Mucosa of gallbladder (tissue), 1 donor: ENCODE measurements at regions not wholly inside any gene's neighbourhood (a gene's known extent, or its start where the extent isn't known, plus 50 kb on each side); places are given as distances from the start of the nearest gene placed in this dataset.

Source experiments
- DNase-seq: peaks from one replicate; pipeline ENCODE4 v3.0.0-alpha.2; 2020; ENCODE audit warnings: low spot score
- donor health status: DM: no; HTN: no; CAD: no.

DNA sequence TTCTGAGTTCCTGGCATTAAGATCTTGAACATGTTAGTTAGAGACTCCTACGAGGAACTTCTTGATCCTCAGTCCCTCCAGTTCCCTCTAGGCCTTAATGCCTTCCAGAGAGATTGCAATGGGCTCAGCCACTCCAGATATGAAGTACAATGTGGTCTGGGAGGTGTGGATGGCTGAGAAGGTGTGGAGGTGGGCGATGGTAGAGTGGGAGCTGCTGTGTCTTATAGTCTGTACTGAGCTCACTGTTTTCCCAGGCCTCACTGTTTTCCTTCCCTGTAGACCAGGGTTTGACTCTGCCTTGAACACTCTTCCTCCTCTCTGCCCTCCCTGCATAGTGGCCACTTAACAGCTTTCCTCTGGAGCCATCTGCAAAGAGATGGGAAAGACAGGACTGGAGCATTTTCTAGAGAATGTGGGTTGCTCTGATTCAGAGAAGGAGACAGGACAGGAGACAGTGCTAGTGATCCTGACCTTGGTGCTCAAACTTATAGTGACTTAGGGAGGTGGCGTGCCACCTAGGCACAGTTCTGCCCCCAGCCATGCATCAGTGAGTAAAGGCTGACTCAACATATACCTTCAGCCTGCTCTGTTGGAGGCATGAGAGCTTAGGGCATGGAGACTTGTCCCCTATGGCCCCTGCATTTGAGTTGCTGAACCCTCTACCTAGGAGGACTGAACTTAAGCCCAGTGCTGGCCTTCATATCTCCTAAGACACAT, 129.7 kb downstream of the TDRD15 start:
- DNase-seq, result no peak

DNA sequence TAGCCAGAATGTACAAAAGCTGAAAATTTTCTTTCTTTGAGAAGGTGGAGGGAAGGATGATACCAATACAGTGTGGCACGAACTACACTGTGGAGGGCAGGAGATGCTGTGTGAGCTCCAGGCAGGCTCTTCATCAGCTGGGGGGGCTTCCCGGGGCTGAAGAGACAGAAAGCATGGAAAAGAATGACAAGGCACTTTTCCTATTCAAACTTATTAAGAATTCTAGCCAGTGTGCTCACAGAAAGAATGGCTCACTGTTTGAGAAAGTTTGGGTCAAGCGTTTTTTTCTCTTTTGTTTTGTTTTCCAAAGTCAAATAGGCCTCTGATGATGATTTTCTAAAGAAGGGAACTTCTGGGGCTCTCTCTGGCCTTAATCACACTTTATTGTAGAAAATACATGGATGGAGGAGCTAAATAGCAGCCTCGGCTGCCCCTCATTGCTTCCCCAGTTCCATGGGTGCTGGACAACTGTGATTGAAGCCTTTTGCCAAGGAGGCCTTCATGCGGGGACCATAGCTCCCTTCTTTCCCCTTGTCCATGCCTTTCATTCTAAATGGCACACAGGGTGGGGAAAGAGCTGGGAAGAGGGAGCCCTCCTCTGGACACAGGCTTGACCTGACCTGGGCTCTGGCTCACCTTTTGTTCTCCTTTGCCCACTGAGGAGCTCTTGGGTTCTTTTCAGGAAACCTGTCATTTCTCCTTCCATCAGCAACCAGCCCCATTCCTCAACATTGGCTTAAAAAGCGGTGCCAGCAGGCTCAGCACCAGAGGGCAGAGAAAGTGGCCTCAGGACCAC, 130.6 kb downstream of the TDRD15 start:
- DNase-seq, result no peak

- DNase-seq, result peak; percentile 74
Observed at GRCh38 chr2:21256006-21256405, 132.2 kb downstream of the TDRD15 start.

DNA sequence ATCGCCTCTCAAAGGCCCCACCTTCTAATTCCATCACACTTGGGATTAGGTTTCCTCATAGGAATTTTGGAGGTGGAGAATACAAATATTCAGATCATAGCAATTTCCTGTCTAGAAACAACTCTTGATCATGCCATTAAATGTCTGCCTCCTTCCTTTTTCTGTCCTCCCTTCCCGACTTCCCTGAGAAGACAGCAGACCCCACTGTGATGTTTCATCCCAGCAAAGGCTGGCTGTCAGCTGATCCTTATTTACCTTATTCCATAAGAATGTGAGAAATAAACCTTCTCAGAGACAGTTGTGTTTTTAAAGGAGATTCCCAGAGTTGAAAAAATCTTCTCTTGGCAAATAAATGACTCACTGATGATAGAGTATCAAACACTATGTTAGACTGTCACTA, 133.9 kb downstream of the TDRD15 start:
- DNase-seq, result no peak

DNA sequence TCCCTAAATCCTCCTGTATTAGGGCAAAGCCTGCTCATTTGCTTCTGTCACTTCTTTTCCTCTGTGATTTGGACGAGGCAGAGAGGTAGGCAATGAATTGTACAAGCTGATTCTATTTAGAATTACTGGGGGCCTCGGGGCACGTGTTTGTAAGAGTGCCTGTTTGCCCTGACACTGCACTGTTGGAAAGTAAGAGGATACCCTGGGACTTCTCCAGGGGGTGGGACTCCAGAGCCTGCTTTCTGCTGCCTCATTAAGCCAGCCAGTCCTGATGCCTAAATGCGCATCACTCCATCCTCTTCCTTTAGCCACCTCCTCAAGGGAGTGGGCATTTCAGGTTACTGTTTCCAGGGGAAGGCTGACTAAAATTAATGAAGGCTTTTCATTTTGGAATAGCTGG, 134.3 kb downstream of the TDRD15 start:
- DNase-seq, result peak; percentile 6

GRCh38 chr2:21260311-21260710, 136.5 kb downstream of the TDRD15 start:
- no peak for DNase-seq

DNA sequence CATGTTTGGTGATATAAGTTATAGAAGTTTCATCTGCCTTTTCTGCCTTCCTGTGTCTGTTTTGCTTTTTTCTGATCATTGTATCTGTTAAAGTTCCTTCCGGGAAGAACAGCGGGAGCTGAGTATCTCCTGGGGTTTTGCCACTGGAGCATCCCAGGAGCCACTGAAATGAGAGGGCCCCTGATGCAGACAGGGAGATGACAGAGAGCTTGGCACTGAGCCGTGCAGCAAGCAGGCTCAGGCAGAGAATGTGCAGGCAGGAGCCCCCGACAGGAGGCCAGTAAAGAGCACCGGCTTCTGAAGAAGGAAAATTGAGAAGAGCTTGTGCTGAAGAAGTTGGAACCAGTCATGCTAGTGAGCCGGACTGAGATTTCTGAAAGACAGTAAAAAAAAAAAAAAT, 137.8 kb downstream of the TDRD15 start:
- no peak for DNase-seq

DNA sequence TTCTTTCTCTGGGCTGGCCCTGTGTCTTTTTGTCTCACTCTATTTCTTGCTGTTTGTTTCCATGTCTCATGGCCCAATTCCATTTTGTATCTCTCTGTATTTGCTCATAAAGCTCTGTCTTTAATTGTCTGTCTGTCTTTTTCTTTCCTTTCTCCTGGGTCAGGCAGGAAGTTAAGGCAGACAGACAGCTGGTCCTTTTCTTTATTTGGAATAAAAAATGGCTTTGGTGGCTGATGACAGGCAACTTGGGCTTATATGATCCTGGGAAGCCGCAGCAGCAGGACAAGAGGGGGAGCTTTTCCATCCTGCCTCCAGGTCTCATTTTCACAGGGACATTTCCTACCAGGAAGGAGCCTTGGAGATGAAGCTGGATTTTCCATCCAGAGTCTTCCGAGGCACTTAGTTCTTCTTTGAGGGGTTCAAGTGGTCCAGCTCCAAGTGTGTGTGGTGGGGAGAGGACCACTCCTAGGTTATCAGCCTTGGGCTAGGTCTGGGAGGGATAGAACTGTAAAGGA, 138.7 kb downstream of the TDRD15 start:
- no peak for DNase-seq

GRCh38 chr2:21263622-21264021, 139.9 kb downstream of the TDRD15 start:
- no peak for DNase-seq

DNA sequence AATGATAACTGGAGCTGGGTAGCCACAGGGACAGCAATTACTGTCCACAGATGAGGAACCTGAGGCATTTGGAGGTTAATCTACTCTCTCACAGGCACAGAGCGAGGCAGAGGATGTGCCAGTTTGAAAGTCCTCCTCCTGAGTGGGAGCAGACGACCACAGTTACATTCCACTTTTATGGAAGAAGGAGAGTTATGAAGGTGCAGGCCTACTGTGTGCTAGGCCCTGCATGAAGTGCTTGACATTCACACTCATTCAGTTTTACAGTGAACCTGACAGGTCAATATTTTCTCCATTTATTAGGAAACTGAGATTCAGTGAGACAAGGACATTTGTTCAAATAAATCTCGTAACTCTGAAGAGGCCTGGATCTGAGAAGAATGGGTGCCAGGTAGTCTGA, 142.0 kb downstream of the TDRD15 start:
- no peak for DNase-seq

- no peak for DNase-seq
Observed at GRCh38 chr2:21267232-21267835, 143.6 kb downstream of the TDRD15 start.

- no peak for DNase-seq
Observed at GRCh38 chr2:21268197-21268877, 144.6 kb downstream of the TDRD15 start.

GRCh38 chr2:21268878-21269224, 145.1 kb downstream of the TDRD15 start:
- no peak for DNase-seq

GRCh38 chr2:21269382-21269781, 145.6 kb downstream of the TDRD15 start:
- no peak for DNase-seq

DNA sequence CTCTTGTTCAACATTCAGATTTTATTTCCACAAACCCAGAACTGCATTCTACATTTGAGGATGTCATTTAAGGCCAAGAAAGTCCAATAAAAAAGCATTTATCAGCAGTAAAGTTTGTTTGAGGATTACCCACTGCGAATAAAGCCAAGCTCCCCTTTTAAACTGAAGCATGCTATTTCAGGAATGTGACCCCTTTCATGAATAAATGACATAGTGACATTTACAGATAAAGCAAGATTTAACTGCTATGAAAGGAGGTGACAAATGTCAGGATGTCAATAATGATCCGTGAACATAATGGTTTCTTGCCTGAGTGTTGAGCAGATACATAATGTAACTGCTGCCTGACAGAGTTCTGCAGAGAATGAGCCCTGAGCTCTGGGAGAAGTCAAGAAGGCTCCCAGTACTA, 146.3 kb downstream of the TDRD15 start:
- no peak for DNase-seq

DNA sequence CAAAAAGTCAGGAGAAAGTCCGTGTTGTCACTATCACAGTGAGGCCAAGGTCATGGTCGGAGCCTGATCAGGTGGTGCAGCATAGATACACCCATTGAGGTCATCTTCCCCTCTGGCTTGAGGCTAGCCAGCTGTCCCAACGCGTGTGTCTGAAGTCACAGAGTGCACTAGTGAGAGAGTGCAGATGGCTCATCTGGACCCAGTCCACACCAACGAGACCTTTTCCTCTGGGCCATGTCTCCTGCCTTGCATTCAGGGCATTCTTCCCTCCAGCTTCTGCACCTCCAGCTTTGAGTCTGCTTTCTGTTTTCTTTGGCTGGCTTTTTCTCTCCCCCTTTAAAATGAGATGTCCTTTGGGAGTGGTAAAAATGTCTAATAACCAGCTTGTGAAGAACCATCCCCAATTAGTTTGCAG, 146.9 kb downstream of the TDRD15 start:
- peak; percentile 74 for DNase-seq

- no peak for DNase-seq
Observed at GRCh38 chr2:21276163-21276562, 152.4 kb downstream of the TDRD15 start.

DNA sequence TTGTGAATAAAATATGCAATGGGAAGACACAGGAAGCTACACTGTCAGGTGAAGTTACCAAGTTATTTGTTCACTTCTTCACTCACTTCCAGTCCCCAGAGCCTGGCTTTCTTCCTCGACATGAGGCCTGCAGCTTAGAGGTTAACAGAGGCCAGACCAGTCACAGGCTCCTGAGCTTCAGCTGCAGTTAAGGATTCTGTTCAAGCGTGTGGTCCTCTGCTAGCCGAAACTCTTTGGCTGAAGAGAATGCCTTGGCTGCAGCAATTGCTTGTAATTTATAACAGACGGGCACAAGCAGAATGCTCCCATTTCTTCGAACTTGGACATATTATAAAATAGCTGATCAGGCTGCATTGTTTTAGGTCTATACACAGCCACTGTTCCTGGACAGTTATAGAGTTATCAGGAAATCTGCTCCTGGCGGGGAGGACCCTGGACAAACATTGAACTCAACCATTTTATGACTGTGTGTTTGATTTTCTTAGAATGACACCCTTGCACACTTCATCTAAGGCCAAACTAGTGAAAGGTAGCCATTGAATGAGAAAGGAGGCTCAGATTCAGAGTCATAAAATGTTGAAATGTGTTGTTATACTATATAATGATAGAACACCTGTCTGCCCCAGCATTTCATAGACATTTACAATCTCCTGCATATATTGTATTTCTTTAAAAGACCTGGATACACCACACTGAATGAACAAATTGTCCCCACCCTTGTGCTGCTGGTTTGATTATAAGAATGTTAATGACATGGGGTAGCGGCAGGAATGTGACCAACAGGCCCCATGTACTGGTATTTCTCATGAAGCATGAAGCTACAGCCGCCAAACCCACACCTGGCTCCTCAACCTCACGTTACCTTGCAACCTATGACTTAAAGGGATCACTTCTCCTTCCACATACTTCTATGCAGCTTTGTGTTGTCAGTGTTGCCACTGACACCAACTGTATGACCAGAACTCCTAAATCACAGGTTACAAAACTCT, 153.6 kb downstream of the TDRD15 start:
- DNase-seq, result no peak

- DNase-seq, result no peak
Observed at GRCh38 chr2:21279525-21279924, 155.8 kb downstream of the TDRD15 start.

DNA sequence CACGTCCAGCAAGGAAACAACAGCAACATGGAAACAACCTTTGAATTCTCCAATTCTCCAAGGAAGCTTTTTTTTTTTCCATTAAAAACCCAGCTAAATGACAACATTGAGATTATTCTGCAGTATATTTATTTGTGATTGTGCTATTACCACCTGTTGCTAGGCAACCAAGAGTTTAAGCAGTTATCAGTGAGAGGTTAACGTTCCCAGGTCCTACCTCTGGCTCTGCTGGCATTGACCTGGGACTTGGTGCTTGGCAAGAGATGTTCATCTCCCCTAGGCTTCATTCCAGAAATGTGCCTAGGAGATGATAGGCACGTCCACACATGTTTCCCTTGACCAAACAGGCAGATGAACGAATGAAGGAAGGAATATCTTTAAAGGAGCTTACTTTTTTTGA, 157.0 kb downstream of the TDRD15 start:
- DNase-seq, result no peak

DNA sequence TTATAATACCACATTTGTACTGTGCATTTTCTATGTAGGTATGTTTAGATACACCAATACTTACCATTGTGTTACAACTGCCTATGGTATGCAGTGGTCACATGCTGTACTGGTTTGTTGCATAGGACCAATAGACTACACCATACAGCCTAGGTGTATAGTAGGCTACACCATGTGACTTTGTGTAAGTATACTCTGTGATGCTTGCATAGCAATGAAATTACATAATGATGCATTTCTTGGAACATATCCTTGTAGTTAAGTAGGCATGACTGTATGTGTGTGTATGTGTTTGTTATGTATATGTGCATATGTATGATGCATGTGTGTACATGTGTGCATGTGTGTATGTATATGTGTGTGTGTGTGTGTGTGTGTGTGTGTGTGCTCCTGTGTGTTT, 157.6 kb downstream of the TDRD15 start:
- DNase-seq, result no peak
